DND-41 (cell line): ENCODE measurements at regions not wholly inside any gene's neighbourhood (a gene's known extent, or its start where the extent isn't known, plus 50 kb on each side); places are given as distances from the start of the nearest gene placed in this dataset.

Experiments
- ATAC-seq: fragments of 200-7000 bp; cut with Tn5 transposase; 3 replicates; pipeline ENCODE4 v1.9.1; 2021; ENCODE audit warnings: low read depth; ENCODE audit not compliant: insufficient read depth
- DNase-seq: peaks from one replicate; pipeline ENCODE4 v3.0.0-alpha.2; 2020
- H2AFZ ChIP-seq: 2 replicates; pipeline ENCODE4 v1.6.0; 2012; ENCODE audit warnings: low read depth, low read length
- H3K27ac ChIP-seq: 2 replicates; pipeline ENCODE4 v1.5.1; 2012; ENCODE audit warnings: low read length, inconsistent platforms
- H3K27me3 ChIP-seq: fragments of 200-600 bp; sonication (generic); 2 replicates; pipeline ENCODE4 v1.6.0; 2012; ENCODE audit warnings: low read length, mild to moderate bottlenecking, inconsistent platforms; ENCODE audit not compliant: insufficient read depth, poor library complexity
- H3K36me3 ChIP-seq: 2 replicates; pipeline ENCODE4 v1.5.1; 2012; ENCODE audit warnings: low read length, inconsistent platforms; ENCODE audit not compliant: insufficient read depth
- H3K4me1 ChIP-seq: 2 replicates; pipeline ENCODE4 v1.5.1; 2012; ENCODE audit warnings: mild to moderate bottlenecking, low read length; ENCODE audit not compliant: insufficient read depth
- H3K4me2 ChIP-seq: 2 replicates; pipeline ENCODE4 v1.6.0; 2012; ENCODE audit warnings: mild to moderate bottlenecking, moderate library complexity, low read length, inconsistent platforms; ENCODE audit not compliant: insufficient read depth
- H3K4me3 ChIP-seq, 2 experiments: fragments of 200-600 bp in 1 of 2; shearing (Covaris generic) in 1 of 2; 2 replicates each; pipeline ENCODE4 v1.5.1; 2012 to 2016; ENCODE audit warnings: inconsistent platforms in 2 of 2, low read length in 2 of 2, mild to moderate bottlenecking in 2 of 2, low read depth in 1 of 2, moderate library complexity in 1 of 2
- H3K79me2 ChIP-seq: 2 replicates; pipeline ENCODE4 v1.6.0; 2012; ENCODE audit warnings: low read length, inconsistent platforms; ENCODE audit not compliant: insufficient read depth
- H3K9ac ChIP-seq: 2 replicates; pipeline ENCODE4 v1.6.0; 2012; ENCODE audit warnings: low read depth, mild to moderate bottlenecking, inconsistent platforms, low read length, moderate library complexity
- H3K9me3 ChIP-seq: 2 replicates; pipeline ENCODE4 v1.5.1; 2012; ENCODE audit warnings: low read length, moderate library complexity, mild to moderate bottlenecking, inconsistent platforms; ENCODE audit not compliant: insufficient read depth, severe bottlenecking
- H4K20me1 ChIP-seq: 2 replicates; pipeline ENCODE4 v1.6.0; 2012; ENCODE audit warnings: low read length; ENCODE audit not compliant: insufficient read depth
- CTCF ChIP-seq: IDR thresholded peaks from 2 replicates; pipeline ENCODE4 v1.5.1; 2012; ENCODE audit warnings: borderline replicate concordance, low read length, moderate library complexity, mild to moderate bottlenecking; ENCODE audit not compliant: poor library complexity, severe bottlenecking; ENCODE audit errors: extremely low read depth
- EZH2 ChIP-seq: IDR thresholded peaks from 3 replicates; pipeline ENCODE4 v1.6.1; 2012; ENCODE audit warnings: borderline replicate concordance, low read depth, mild to moderate bottlenecking, moderate library complexity, low read length, inconsistent platforms; ENCODE audit not compliant: severe bottlenecking

- no peak for DNase-seq
- TF ChIP-seq EZH2, result no peak
- no peak for TF ChIP-seq CTCF
- H3K9ac ChIP-seq, result no peak overlapping the region
- no peaks in the 10 kb centered on the region for H3K4me1 ChIP-seq
- H3K27me3 ChIP-seq, result no peaks in the 10 kb centered on the region
- no peaks in the 10 kb centered on the region for H3K36me3 ChIP-seq
- H3K4me3 ChIP-seq, result no peak overlapping the region
- H3K79me2 ChIP-seq, result no peaks in the 10 kb centered on the region
- no peak overlapping the region for H3K4me2 ChIP-seq
- no peak overlapping the region for H3K27ac ChIP-seq
- H4K20me1 ChIP-seq, result no peaks in the 10 kb centered on the region
- no peak overlapping the region for H2AFZ ChIP-seq
- no peak for ATAC-seq
- no peaks in the 10 kb centered on the region for H3K9me3 ChIP-seq
Measured at GRCh38 chr13:90613076-90613795, 734.3 kb upstream of the MIR17HG start.

GRCh38 chr13:90615236-90615635, 732.3 kb upstream of the MIR17HG start:
- H3K27ac ChIP-seq, result no peak overlapping the region
- no peaks in the 10 kb centered on the region for H4K20me1 ChIP-seq
- no peaks in the 10 kb centered on the region for H3K4me1 ChIP-seq
- H3K4me3 ChIP-seq, result no peak overlapping the region
- H3K4me2 ChIP-seq, result no peak overlapping the region
- H3K9ac ChIP-seq, result no peak overlapping the region
- DNase-seq, result no peak
- no peaks in the 10 kb centered on the region for H3K27me3 ChIP-seq
- no peaks in the 10 kb centered on the region for H3K9me3 ChIP-seq
- TF ChIP-seq EZH2, result no peak
- TF ChIP-seq CTCF, result no peak
- H3K36me3 ChIP-seq, result no peaks in the 10 kb centered on the region
- H2AFZ ChIP-seq, result no peak overlapping the region
- ATAC-seq, result no peak
- H3K79me2 ChIP-seq, result no peaks in the 10 kb centered on the region

- TF ChIP-seq CTCF, result no peak
- TF ChIP-seq EZH2, result no peak
- Histone ChIP-seq H3K4me1 (no peaks in the 10 kb centered on the region), H3K79me2 (no peaks in the 10 kb centered on the region), H3K9ac (no peak overlapping the region), H3K4me2 (no peak overlapping the region), H3K36me3 (no peaks in the 10 kb centered on the region), H3K27ac (no peak overlapping the region), H4K20me1 (no peaks in the 10 kb centered on the region), H3K9me3 (no peaks in the 10 kb centered on the region), H3K4me3 (no peak overlapping the region), H3K27me3 (no peaks in the 10 kb centered on the region), H2AFZ (no peak overlapping the region)
- no peak for ATAC-seq
- DNase-seq, result no peak
Measured at GRCh38 chr13:90615767-90616166, 731.7 kb upstream of the MIR17HG start.
